PC-9 (cell line): ENCODE measurements at regions not wholly inside any gene's neighbourhood (a gene's known extent, or its start where the extent isn't known, plus 50 kb on each side); places are given as distances from the start of the nearest gene placed in this dataset.

Experiments used
- BruUV-seq: library from RNA; stranded (reverse); fragments of 400-500 nt; replicated peaks from 2 replicates; lab custom pipeline; 2021; lab: Mats Ljungman, UMichigan
- CTCF ChIA-PET: fragments of 300-600 bp; sonication (Branson Sonifier 250); formaldehyde crosslinking; loops from one replicate; lab custom pipeline; 2022; ENCODE audit warnings: antibody characterized with exemption; lab: Charles Lee
- POLR2A ChIA-PET: fragments of 300-600 bp; sonication (Branson Sonifier 250); formaldehyde crosslinking; loops from one replicate; lab custom pipeline; 2022; ENCODE audit warnings: antibody characterized with exemption; ENCODE audit not compliant: unreplicated experiment; lab: Charles Lee
- DNase-seq, 2 experiments: peaks; one replicate each; pipeline versions ENCODE4 v3.0.0 to v3.0.0-alpha.2; 2015 to 2022; ENCODE audit warnings: mixed read lengths in 1 of 2
- H2AFZ ChIP-seq: fragments of 200-600 bp; sonication (generic); 2 replicates; pipeline ENCODE4 v1.8.1; 2017; ENCODE audit warnings: antibody characterized with exemption
- H3F3A ChIP-seq: fragments of 200-600 bp; sonication (generic); 2 replicates; pipeline ENCODE4 v1.8.1; 2017; ENCODE audit warnings: antibody characterized with exemption, mild to moderate bottlenecking, low read depth; ENCODE audit not compliant: insufficient read depth
- H3K27ac ChIP-seq: fragments of 200-600 bp; sonication (generic); 2 replicates; pipeline ENCODE4 v1.6.1; 2016; ENCODE audit warnings: mixed run types
- H3K27me3 ChIP-seq: fragments of 200-600 bp; sonication (generic); 2 replicates; pipeline ENCODE4 v1.6.1; 2016; ENCODE audit warnings: low read depth, mixed run types; ENCODE audit not compliant: insufficient read depth
- H3K36me3 ChIP-seq: fragments of 200-600 bp; sonication (generic); 2 replicates; pipeline ENCODE4 v1.6.1; 2016; ENCODE audit warnings: low read depth, mixed run types
- H3K4me1 ChIP-seq: fragments of 200-600 bp; sonication (generic); replicated peaks from 2 replicates; pipeline ENCODE4 v1.6.1; 2016; ENCODE audit warnings: mixed run types; ENCODE audit not compliant: insufficient read depth
- H3K4me2 ChIP-seq: fragments of 200-600 bp; sonication (generic); 2 replicates; pipeline ENCODE4 v1.6.1; 2017; ENCODE audit warnings: mixed run types
- H3K4me3 ChIP-seq: fragments of 200-600 bp; sonication (generic); 2 replicates; pipeline ENCODE4 v1.6.1; 2016; ENCODE audit warnings: mixed run types
- H3K79me2 ChIP-seq: fragments of 200-600 bp; sonication (generic); 2 replicates; pipeline ENCODE4 v1.6.1; 2017; ENCODE audit warnings: low read depth, mixed run types
- H3K9me2 ChIP-seq: fragments of 200-600 bp; sonication (generic); 2 replicates; pipeline ENCODE4 v1.8.1; 2017; ENCODE audit warnings: mild to moderate bottlenecking; ENCODE audit not compliant: insufficient read depth
- H3K9me3 ChIP-seq: fragments of 200-600 bp; sonication (generic); 2 replicates; pipeline ENCODE4 v1.8.1; 2016; ENCODE audit warnings: low read depth; ENCODE audit not compliant: insufficient read depth
- H4K20me1 ChIP-seq: fragments of 200-600 bp; sonication (generic); 2 replicates; pipeline ENCODE4 v1.8.1; 2017; ENCODE audit not compliant: insufficient read depth
- EZH2 ChIP-seq: fragments of 200-600 bp; sonication (generic); IDR thresholded peaks from 2 replicates; pipeline ENCODE4 v1.8.0; 2017; ENCODE audit warnings: antibody characterized with exemption, low read depth
- intact Hi-C: fragments of 100-400 bp; cut with micrococcal nuclease; formaldehyde crosslinking; loops from one replicate; pipeline ENCODE4 v1.10.0; 2022; ENCODE audit not compliant: unreplicated experiment
- TF ChIP-seq, protein P1 (sequence below): fragments of 200-600 bp; sonication (generic); conservative IDR thresholded peaks from 2 replicates; pipeline ENCODE4 v1.6.1; 2017; ENCODE audit warnings: mixed run types, antibody characterized with exemption, mild to moderate bottlenecking, moderate library complexity

- ChIA-PET POLR2A (no interaction called here), CTCF (no interaction called here)
- no TSS peak for BruUV-seq
- Histone ChIP-seq H2AFZ (no peak overlapping the region), H3K9me3 (no peaks in the 10 kb centered on the region), H4K20me1 (no peaks in the 10 kb centered on the region), H3K4me3 (no peak overlapping the region), H3K27ac (no peak overlapping the region), H3K27me3 (no peaks in the 10 kb centered on the region), H3K4me2 (no peak overlapping the region), H3K79me2 (no peaks in the 10 kb centered on the region), H3K9me2 (no peaks in the 10 kb centered on the region), H3K36me3 (no peaks in the 10 kb centered on the region), H3F3A (no peaks in the 10 kb centered on the region), H3K4me1 (no peaks in the 10 kb centered on the region)
- intact Hi-C loops: no loop called here
- TF ChIP-seq EZH2: no peak
- TF ChIP-seq, protein P1, sequence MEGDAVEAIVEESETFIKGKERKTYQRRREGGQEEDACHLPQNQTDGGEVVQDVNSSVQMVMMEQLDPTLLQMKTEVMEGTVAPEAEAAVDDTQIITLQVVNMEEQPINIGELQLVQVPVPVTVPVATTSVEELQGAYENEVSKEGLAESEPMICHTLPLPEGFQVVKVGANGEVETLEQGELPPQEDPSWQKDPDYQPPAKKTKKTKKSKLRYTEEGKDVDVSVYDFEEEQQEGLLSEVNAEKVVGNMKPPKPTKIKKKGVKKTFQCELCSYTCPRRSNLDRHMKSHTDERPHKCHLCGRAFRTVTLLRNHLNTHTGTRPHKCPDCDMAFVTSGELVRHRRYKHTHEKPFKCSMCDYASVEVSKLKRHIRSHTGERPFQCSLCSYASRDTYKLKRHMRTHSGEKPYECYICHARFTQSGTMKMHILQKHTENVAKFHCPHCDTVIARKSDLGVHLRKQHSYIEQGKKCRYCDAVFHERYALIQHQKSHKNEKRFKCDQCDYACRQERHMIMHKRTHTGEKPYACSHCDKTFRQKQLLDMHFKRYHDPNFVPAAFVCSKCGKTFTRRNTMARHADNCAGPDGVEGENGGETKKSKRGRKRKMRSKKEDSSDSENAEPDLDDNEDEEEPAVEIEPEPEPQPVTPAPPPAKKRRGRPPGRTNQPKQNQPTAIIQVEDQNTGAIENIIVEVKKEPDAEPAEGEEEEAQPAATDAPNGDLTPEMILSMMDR: no peak
- no peak for DNase-seq
Measured at GRCh38 chr10:25661632-25662031, 272.4 kb upstream of the MYO3A start.

DNA sequence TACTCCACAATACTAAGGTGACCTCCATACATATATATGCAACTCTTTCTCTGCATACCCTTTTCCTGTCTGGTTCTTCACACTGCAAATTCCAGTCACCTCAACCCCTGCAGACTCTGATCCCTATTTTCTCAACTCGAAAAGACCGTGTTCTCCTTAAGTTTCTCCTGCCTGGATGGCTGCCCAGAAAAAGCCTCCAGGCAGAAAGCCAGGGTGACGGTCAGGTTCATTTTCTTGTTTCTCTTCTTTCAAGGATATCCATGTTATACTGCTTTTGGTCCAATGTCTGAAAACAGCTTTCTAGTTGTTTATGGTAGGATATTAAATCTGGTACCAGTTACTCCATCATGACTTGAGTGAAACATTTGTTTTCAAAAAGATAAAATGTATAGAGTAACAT, 267.8 kb upstream of the MYO3A start:
- BruUV-seq: no TSS peak
- H3K79me2 ChIP-seq: no peaks in the 10 kb centered on the region
- H3K4me1 ChIP-seq: no peaks in the 10 kb centered on the region
- no peaks in the 10 kb centered on the region for H3F3A ChIP-seq
- no peaks in the 10 kb centered on the region for H4K20me1 ChIP-seq
- no peaks in the 10 kb centered on the region for H3K9me2 ChIP-seq
- intact Hi-C loops: no loop called here
- H3K4me2 ChIP-seq: no peak overlapping the region
- DNase-seq: no peak
- H3K27ac ChIP-seq: no peak overlapping the region
- POLR2A ChIA-PET: no interaction called here
- CTCF ChIA-PET: no interaction called here
- no peaks in the 10 kb centered on the region for H3K36me3 ChIP-seq
- H3K4me3 ChIP-seq: no peak overlapping the region
- no peaks in the 10 kb centered on the region for H3K9me3 ChIP-seq
- no peaks in the 10 kb centered on the region for H3K27me3 ChIP-seq
- TF ChIP-seq, protein P1: no peak
- no peak for TF ChIP-seq EZH2
- H2AFZ ChIP-seq: no peak overlapping the region

GRCh38 chr10:25675204-25675603, 258.8 kb upstream of the MYO3A start:
- Histone ChIP-seq H3K27ac (no peak overlapping the region), H3F3A (no peaks in the 10 kb centered on the region), H2AFZ (no peak overlapping the region), H3K79me2 (no peaks in the 10 kb centered on the region), H3K4me3 (no peak overlapping the region), H4K20me1 (no peaks in the 10 kb centered on the region), H3K36me3 (no peaks in the 10 kb centered on the region), H3K9me3 (no peaks in the 10 kb centered on the region), H3K4me1 (no peaks in the 10 kb centered on the region), H3K9me2 (no peaks in the 10 kb centered on the region), H3K27me3 (no peaks in the 10 kb centered on the region), H3K4me2 (no peak overlapping the region)
- TF ChIP-seq, protein P1: no peak
- no peak for TF ChIP-seq EZH2
- no TSS peak for BruUV-seq
- ChIA-PET CTCF (no interaction called here), POLR2A (no interaction called here)
- no peak for DNase-seq
- intact Hi-C loops: no loop called here
